GM18499 (cell line): ENCODE measurements at regions not wholly inside any gene's neighbourhood (a gene's known extent, or its start where the extent isn't known, plus 50 kb on each side); places are given as distances from the start of the nearest gene placed in this dataset.
"Not testable (repeated sequence)": the region's sequence is repeated elsewhere in the genome, so short reads cannot be mapped to it uniquely, and the experiment has no call there.

ENCODE experiments used
- ATAC-seq: cut with Tn5 transposase; IDR thresholded peaks from one replicate; pipeline ENCODE4 v1.9.1; 2021; ENCODE audit warnings: moderate number of reproducible peaks; ENCODE audit not compliant: insufficient read depth, unreplicated experiment

DNA sequence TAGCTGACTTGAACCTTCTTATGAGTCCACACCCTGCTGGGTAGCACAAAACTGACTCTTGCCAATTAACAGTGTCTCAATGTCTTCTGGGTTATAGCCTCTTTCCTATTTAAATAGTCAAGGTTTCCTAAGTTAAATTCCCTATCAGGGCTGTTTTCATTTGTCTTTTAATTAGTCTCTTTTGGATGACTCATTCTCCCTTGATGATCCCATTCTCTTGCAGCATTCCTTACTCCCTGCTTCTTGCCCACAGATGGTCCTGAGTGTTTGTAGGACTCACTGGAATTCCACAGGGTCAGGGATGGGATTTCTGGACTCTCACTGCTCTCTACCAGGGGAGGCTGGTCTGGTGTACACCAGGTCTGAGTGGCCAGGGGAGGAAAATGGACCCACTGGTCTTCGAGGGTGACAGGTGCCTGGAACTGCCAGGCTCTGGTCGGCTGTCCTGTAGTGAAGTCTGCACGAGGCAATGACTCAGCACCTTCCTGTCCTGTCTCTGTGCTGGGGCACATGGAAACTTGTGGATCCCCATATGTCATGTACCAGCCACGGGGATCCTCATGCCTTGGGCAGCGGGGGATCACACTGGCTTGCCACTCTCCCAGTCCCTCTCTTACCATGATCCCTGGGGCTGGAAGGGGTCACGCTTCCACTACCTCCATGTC, 236.5 kb upstream of the PELI2 start:
- ATAC-seq, result no peak

DNA sequence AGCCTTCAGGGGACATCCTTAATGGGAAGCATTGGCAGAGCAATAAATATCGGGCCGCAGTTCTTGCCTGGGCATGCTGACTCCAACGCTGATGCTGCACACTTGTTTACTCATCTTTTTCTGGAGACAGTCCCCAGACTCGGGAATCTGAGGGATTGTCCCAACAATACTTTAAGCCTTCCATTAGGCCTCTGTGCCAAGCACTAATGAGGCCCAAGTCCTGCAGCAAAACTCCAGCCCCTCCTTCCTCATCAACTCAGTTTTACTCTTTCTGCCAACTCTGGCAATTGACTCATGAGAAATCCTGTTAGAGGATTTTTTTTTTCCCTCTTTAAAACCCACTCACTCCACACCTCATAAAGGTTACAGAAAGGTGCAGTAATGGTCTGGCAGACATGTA, 233.4 kb upstream of the PELI2 start:
- no peak for ATAC-seq

DNA sequence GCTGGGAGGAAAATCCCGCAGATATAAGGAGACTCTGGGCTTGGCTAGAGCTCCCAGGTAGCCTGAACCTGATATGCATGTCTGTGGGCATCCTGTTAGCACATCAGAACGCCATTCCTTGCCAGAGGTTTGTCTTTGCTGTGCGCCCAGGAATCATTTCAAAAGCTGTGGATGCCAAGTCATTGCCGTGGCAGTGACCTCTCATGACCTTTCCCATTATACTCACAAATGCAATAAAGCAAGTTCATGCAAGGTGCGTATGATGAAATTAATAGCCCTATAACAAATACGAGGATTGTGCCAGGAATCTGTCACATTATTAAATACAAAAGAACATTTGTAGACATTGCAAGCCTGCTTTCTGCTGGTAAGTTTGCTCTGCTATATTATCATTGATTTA, 229.1 kb upstream of the PELI2 start:
- no peak for ATAC-seq

DNA sequence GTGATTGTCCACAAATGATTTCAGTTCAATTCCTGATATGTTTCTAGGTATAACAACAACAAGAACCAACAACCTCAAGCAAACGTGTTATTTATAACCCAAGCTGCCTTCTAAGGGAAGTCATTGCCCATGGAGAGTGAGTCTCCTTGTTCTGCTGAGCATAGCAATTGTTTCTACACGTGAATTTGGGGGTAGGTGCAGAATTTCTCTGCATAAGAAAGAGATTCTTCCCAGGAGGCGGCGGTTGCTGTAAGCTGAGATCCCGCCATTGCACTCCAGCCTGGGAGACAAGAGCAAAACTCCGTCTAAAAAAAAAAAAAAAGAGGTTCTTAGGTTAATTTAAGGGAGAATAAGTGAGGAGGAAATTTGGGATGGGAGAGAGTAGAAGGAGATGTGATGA, 226.5 kb upstream of the PELI2 start:
- ATAC-seq, result no peak

DNA sequence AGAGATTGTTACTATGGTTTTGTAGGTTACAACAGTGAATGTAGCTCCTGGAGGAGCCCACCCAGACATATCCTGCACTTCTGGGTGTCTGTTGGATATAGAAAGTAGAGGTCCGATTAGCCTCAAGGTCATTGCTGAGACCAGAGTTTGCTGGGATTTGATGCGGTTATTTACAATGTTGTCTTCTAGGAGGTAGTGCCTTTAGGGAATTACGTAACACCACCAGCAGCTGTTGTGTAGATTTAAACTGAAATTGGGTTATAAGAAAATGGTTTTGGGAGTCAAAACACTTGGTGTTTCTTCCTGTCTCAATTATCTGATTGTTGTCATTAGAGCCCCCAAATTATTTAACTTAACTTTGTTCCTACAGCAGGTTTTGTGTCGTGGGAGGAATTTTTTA, 225.3 kb upstream of the PELI2 start:
- ATAC-seq, result no peak

DNA sequence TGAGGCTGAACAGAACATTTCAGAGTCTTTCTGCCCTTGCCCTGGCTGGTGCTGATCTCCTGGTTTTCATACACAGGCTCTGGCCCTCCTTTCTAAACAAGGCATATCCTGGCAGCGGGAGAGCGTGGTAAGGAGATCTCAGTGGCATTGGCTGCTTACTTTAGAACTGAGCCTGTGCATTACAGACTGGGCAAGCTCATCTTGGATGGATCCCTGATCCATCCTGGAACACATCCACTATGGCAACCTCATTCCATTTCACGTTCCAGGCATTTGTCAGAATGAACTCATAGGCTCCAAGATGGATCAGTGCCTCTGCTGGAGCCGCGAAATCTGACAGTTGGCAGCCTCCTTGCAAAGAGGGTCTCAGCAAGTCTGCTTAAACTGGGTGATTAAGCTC, 224.5 kb upstream of the PELI2 start:
- ATAC-seq, result no peak

DNA sequence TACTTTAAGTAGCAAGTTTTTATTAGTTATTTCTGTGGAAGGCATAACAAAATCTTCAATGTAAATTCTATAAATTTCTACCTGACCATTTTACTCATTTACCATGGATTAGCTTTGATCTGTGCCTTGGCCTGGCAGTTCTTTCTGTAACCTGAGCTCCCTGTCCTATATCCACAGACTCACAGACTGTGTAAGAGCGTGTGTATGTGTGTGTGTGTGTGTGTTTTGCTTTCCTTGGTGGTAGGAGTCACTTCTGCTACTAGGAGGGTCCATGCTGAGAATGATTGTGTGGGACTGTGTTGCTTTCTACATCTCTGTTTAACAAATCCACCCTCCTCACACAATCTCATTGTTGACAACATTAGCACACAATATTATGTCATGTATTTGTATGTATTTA, 221.2 kb upstream of the PELI2 start:
- no peak for ATAC-seq

DNA sequence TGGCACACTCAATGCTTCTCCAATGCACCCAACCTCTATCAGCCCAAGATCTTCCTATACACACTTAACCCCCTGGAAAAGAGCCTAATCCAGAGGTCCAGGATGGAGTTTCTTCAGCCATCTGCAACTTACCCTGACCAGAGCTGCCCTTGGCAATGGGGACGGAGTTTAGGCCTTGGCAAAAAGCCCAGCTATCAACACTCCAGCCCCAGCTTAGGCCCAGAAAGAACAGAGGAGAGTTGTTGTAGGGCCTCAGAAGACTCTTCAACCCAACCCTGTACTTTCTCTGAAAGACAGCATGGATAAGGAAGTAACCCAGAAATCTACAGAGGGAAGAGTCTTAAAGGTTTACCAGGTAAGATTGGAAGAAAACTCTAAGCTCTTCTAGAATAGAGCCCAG, 219.3 kb upstream of the PELI2 start:
- no peak for ATAC-seq

DNA sequence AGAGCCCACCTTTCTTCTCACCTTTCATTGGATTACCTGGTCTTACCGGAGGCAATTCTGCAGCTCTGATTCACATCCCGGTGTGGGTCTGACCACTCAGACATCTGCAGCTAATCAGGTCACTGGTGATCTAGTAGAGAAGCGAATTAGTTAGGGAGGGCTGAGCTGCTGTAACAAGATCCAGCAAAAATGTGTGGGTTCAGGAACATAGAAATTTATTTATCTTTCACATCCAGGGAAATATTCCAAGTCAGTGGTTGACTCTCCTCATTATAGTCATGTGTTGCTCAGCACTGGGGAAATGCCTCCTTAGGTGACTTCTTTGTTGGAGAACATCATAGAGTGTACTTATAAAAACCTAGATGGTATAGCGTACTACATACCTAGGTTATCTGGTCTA, 218.7 kb upstream of the PELI2 start:
- ATAC-seq, result no peak

DNA sequence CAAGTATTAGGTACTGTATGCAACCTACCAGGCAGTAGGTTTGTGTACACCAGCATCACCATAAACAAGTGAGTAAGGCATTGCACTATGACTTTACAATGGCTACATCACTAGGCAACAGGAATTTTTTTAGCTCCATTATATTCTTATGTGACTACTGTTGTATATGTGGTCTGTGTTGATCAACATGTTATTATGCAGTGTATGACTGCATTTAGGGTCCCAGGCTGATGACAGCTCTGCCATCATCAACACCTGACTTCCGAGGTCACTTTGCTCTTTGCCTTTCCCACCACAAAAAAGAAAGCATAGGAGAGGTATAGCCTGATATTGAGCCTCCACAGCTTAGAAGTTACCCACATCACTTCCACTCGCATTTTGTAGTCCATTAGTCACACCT, 217.5 kb upstream of the PELI2 start:
- no peak for ATAC-seq

DNA sequence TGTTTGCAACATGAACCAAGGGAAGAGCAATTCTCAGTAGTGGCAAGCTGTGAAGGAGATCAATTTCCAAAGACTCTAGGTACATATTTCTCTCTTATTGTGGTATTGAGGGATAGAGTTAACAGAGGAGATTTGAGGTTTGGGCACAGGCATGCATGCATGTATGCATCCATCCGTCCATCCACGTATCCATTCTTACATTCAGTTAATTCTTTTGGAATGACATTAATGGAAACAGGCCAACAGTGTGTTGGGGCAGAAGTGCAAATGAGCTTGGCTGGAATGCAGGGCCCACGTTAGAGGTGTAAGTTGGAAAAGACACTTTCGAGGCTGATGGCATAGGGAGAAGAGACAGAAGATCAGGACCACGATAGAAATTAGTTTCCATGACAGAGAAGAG, 216.9 kb upstream of the PELI2 start:
- no peak for ATAC-seq

DNA sequence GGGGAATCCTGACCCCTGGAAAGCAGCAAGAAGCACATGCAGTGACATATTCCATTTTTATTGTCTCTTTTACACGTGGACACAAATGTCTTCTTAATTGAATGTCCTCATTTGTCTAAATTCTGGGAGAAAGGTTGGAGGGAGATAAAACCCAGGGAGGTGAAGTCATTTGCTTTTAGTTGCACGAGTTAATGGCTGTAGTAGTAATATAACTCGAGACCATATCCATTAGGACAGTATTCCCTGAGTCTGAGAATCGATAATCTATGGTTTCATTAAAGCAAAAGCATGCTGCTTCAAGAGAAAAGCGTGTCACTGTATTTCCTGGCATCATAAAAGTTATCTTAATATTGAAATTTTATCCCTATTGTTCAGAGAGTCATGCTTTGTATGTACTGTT, 216.0 kb upstream of the PELI2 start:
- ATAC-seq, result no peak

DNA sequence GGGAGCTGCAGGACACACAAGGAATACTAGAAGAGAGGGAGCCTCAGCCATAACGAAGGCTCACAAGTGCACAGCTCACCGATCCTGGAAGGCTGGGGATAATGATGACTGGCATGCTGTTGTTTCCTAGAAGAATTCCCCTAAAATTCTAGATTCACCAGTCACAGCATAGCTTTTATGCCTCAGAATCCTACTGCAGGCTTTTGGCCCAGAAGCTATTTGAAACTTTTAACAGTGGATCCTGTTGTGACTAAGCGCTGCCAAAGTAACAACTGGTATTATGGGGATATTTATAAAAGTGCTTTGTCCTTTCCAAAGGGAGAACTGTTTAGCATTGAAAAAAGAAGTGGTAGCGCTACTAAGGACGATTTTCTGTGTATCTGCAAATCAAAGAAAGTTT, 214.1 kb upstream of the PELI2 start:
- no peak for ATAC-seq

DNA sequence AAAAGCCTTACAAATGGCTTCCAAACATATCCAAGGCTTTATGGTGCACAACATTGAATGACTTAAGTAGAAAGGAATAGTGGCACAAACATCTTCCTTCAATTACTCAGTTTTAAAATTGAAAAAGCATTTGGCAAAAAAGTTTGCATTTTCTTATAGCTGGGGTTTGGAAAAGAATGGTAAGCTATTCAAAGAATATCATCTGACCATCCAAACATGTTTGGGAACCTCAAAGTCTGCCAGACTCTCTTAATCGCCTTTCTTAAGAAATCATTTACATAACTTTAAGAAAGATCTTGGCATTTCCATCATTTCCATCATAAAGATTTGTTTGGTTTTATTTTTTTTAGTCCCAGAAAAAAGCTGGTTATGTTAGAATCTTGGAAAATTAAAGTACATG, 210.1 kb upstream of the PELI2 start:
- ATAC-seq, result no peak

DNA sequence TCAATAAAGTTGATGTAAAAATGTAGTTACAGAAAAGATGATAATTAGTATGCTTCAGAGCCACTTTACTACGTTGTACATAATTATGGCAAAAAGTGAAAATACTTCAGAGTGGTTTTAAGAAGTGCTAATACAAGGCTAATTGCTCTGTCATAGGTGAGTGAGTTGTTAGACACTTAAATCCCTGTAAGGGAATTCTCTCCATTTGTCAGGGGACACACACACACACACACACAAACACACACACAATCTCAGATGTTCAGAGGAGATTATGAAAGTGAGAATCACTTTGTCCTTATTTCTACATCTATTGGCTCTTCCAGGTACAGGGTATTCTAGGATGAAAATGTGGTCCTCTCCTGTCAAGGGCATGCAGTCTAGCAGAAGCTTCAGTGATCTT, 208.3 kb upstream of the PELI2 start:
- ATAC-seq, result no peak

DNA sequence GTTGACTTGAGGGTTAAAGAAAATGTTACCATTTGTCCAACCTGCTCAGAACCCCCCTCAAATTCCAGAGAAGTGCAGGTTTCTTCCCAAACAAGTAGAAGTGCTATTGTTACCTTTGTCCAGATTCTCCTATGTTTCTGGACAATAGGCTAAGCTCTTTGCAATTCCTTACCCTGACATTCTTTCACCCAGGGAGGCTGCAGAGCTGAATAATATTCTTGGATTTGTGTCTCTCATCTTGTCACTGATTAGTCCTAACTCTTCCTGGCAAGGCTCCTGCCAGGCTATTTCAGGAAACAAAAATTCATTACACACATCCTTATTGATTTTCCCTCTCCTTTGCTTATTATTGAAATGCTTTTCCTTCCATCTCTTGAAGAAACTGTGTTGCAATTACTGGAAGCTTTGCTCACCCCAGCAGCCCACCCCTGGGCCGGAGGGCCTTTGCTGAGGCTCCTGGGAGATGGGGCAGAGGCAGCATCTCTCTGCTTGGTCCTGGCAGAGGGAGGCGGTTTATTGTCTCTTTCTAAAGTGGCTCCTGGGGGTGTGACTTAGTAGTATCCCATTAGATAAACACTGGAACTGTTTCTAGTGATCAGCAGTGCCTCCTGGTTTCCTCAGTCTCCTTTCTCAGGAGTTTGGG, 207.5 kb upstream of the PELI2 start:
- no peak for ATAC-seq

DNA sequence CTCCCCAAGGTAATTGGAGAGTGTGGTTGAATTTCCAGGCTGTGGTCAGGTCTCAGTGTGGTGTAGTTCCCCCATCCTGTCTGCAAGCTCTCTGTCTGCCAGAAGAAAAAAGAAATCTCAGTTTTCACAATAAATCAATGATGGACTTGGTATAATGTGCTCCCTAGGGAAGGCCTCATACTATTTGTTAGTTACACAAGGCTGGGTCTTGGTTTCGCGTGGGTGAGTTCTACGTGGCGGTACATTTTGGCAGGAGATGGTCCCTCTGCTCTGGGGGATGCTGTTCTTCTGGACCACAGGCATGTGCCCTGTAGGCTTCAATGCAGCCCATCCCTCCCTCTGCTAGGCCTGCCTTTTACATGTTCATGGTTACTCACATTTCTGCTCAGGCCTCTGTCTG, 206.4 kb upstream of the PELI2 start:
- ATAC-seq, result no peak

DNA sequence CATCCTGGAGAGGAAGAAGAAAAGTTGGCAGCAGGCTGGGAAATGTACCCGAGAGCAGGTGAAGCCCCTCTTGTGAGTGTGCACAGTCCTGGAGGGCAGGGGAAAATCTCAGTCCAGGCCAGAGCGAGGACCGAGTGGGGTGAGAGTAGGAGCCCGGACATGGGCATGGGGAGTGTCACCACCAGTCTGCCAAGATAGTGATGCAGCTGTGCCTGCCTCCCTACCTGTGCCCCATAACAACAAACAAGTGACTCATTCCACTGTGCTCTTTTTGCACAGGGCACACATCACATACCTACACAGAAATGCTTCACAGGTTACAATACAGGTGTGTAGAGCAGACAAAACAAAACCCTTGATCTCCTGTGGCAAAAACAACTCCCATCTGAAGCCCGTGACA, 205.9 kb upstream of the PELI2 start:
- no peak for ATAC-seq

DNA sequence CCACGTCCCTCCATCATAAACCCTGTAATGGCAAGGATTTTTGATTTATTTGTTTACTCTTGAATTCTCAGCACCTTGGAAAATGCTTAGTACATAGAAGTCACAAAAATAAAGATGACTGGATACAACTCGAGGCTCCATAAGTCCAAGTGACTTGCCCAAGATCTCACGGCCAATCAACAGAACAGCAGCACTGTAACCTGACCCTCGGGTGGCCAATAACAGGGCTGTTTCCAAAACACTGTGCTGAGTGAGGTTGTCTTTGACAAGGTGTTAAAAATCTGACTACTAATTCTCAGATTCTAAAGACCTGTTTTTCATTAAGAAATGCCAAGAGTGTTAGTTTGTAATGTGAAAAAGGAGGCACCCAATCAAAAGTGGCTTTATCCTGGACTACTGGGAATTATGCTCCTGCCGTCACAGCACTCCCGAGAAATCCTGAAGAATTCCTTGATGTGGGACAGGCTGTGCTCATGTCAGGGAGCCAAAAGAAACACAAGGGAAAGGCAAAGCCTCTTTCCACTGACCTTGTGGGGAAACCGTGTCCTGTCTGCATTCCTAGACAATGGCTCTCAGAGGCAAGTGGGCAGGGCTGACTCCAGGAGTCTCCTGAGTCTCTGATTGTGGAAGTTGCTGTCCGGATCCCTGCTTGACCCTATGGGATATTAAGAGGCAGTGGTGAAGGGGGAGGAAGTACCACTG, 204.7 kb upstream of the PELI2 start:
- ATAC-seq, result no peak

DNA sequence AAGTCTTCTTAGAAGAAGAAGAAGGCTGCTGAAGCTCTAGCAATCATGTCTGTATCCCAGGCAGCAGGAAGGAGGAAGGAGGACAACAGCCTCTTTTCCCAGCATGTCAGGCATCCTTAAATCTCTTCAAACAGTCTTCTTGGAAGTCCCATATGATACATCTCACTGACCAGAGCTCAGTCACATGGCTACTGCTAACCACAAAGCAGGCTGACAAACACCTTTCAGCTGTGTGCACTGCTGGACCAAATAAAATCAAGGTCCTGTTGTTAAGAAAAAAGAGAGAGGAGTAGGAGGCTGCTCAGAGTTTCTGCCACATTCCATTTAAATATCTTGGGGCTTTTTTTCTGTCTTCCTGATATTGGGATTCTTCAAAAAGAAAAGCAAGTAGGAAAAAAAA, 203.4 kb upstream of the PELI2 start:
- no peak for ATAC-seq

DNA sequence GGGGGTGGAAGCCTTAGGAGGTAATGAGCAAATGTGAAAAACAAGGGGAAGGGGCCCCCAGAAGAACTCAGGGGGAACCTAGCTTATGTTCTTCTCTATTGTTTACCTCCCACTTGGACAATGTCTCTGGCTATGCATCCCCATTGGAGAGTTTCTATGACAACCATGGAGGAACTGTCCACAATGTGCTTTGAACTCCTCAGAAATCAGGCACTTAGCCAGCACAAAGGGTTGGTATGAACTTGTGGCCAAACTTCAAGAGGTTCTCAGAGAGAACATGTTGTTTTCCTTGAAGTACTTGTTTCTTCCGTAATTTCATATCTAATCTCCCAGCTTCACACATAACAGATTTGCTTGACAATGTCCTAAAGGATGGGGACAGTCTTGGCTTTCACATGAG, 202.8 kb upstream of the PELI2 start:
- no peak for ATAC-seq

DNA sequence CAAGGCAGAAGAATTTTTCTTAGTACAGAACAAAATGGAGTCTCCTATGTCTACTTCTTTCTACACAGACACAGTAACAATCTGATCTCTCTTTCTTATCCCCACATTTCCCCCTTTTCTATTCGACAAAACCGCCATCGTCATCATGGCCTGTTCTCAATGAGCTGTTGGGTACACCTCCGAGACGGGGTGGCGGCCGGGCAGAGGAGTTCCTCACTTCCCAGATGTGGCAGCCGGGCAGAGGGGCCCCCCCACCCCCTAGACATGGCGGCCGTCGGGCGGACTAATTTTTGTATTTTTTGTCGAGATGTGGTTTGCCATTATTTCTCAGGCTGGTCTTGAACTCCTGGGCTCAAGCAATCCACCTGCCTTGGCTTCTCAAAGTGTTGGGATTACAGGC, 198.4 kb upstream of the PELI2 start:
- not testable (repeated sequence) for ATAC-seq
